GM12874 (cell line): ENCODE measurements at regions not wholly inside any gene's neighbourhood (a gene's known extent, or its start where the extent isn't known, plus 50 kb on each side); places are given as distances from the start of the nearest gene placed in this dataset.

Source experiments
- TF ChIP-seq, protein P1 (sequence below): IDR thresholded peaks from 2 replicates; pipeline ENCODE4 v1.5.1; 2011; ENCODE audit warnings: low read depth, mild to moderate bottlenecking, control low read depth, low read length, moderate library complexity; ENCODE audit not compliant: insufficient read depth

DNA sequence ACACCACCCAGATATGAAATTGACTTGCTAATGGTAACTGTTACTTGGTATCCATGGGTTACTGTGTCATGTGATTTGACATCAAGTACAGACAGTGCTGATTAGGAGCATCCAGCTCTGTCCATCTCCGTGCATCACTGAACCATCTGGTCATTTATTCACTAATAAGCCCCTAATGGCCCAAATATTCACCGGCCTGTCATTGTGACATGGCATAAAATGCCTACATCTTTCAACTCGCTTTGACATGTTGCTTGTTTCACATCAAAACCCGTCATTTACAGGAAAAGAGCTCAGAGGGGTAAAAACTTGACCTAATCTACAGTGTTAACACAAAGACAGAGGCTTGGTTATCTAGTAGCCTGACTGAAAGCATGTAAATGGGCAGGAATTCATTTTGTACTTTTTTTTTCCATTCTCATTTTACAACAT is 308.9 kb upstream of the ATP5MC3 start:
- TF ChIP-seq, protein P1, sequence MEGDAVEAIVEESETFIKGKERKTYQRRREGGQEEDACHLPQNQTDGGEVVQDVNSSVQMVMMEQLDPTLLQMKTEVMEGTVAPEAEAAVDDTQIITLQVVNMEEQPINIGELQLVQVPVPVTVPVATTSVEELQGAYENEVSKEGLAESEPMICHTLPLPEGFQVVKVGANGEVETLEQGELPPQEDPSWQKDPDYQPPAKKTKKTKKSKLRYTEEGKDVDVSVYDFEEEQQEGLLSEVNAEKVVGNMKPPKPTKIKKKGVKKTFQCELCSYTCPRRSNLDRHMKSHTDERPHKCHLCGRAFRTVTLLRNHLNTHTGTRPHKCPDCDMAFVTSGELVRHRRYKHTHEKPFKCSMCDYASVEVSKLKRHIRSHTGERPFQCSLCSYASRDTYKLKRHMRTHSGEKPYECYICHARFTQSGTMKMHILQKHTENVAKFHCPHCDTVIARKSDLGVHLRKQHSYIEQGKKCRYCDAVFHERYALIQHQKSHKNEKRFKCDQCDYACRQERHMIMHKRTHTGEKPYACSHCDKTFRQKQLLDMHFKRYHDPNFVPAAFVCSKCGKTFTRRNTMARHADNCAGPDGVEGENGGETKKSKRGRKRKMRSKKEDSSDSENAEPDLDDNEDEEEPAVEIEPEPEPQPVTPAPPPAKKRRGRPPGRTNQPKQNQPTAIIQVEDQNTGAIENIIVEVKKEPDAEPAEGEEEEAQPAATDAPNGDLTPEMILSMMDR = no peak

DNA sequence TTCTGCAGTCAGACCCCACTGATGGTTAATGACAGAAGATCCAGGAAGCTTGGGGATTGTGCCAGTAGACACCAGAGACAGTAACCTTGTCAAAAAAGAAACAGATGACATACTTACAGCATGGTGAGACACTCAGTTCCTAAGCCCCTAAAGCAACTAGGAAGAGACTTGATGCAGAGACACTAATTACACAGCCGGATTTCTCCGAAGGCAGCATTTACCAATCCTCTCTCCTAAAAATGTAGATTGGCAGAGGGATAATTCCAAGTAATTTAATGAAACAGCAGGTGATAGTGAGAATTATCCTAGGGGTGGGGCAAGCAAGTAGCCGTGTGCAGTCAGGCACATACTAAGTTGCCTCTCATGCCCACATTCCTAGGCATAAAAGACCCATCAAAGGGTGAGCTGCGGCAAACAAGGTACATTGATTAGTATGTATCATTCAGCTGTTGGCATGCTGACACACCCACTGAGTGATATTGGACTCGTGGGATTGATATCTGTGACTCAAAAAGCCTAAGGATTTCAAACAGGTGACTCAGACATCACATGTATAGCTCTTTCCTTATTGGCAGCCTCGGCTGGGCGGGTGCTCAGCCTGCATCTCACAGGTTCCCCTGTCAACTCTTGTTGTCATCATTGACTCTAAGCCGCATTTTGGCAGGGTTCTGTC is 296.7 kb upstream of the ATP5MC3 start:
- TF ChIP-seq, protein P1 = no peak

DNA sequence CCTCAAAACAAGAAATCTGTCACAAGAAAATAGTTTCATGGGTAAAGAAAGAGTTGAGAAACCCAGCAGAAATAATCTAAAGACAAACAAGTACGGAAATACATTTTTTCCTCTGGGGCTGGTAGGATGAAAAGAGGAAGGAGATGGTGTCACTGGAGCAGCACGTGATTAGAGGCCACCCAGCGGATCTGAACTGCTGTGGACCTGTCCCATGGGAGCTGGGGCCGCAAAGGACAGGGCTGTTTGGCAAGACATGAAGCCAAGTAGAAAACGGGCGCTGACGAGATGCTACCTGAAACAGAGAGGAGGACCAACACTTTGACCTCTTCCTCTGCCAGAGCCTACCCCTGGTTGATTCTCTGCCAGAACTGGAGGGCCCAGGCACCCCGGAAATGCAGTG is 295.4 kb upstream of the ATP5MC3 start:
- TF ChIP-seq, protein P1 = no peak

DNA sequence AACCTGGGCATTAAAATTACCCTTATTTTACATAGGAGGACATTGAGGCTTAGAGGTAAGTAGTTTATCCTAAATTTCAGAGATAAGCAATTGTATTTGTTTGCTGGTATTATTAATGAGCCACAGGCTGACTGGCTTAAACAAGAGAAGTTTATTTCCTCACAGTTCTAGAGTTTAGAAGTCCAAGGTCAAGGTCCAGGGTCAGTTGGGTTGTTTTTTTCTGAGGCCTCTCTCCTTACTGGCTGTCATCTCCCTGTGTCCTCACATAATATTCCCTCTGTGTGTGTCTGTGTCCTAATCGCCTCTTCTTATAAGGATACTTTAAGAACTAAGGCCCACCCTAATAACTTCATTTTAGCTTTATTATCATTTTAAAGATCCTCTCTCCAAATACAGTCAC is 294.9 kb upstream of the ATP5MC3 start:
- TF ChIP-seq, protein P1 = no peak

DNA sequence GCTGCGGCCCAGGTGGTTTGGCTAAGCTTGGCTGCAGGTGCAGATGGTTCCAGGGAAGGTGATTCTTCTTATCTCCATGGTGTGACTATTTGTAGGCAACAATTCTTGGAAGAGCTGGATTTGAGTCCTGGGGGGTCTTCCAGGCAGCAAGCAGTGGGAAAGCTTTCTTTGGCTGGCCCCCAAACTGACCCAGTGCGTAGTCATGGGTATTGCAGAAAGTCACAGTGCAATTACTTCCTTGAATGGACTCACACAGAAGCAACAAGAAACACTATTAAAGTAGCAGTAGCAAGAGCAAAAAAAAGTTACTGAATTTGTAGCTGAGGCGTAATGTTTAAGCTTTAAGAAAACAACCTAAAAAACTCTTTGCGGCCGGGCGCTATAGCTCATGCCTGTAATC is 293.6 kb upstream of the ATP5MC3 start:
- TF ChIP-seq, protein P1 = no peak

DNA sequence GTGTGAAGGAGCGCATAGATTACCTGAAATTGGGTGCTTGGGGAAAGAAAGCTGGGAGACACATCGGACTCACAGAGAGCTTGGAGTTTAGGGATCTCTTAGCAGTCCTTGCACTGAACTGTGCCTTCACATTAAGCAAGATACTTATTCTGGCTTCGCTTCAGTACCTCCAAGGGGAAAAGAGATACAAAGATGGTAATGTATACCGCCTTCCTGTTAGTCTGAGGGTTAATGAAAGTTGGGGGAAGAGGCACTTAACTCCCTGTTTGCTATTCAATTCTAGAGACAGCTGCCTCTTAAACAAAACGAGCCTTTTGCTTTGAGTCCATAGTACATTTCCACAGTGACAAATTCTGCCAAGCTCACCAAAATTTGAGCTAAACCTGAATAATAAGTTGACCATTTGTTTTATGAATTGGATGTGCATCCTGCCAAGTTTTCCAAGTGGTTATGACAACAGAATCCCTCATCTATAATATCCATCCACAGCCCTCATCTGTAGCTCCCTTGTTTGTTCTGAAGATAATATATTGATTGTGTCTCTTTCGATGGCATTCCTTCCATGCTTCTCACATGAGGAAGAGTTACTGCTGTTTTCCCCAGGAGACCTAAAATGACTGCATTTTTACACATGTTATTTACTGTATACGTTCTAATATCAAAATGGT is 287.1 kb upstream of the ATP5MC3 start:
- TF ChIP-seq, protein P1 = no peak

DNA sequence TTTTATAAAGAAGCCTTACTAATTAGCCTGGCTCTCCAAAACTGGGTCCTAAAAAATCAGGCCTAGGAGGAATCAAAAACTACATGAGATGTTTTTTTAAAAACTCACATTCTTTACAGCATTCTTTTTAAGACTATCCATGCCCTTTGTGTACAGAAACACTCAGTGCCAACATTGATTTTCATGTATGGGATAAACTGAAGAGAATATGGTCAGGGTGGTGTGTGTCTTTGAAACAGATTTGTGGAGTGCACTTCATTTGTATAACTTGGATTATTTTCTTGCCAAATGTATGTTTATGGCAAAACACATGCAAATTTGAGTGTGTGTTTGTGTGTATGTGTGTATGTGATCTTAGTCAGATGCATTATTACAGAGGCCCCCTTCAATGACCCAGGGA is 283.6 kb upstream of the ATP5MC3 start:
- TF ChIP-seq, protein P1 = no peak
